M059J (cell line): ENCODE measurements at regions not wholly inside any gene's neighbourhood (a gene's known extent, or its start where the extent isn't known, plus 50 kb on each side); places are given as distances from the start of the nearest gene placed in this dataset.

Source experiments
- DNase-seq: peaks from one replicate; pipeline ENCODE4 v3.0.0-alpha.2; 2012; ENCODE audit warnings: low read depth

- no peak for DNase-seq
Measured at GRCh38 chr5:104785097-104785496, 1222.5 kb upstream of the NUDT12 start.

GRCh38 chr5:104774372-104774771 is 1211.8 kb upstream of the NUDT12 start:
- DNase-seq, result no peak

- no peak for DNase-seq
Measured at GRCh38 chr5:104764197-104764596, 1201.6 kb upstream of the NUDT12 start.

GRCh38 chr5:104763216-104763615 is 1200.6 kb upstream of the NUDT12 start:
- DNase-seq, result no peak

GRCh38 chr5:104757915-104758314 is 1195.3 kb upstream of the NUDT12 start:
- DNase-seq, result no peak

GRCh38 chr5:104755806-104756205 is 1193.2 kb upstream of the NUDT12 start:
- DNase-seq, result no peak

GRCh38 chr5:104754311-104754995 is 1191.9 kb upstream of the NUDT12 start:
- no peak for DNase-seq

- no peak for DNase-seq
Measured at GRCh38 chr5:104751969-104752368, 1189.4 kb upstream of the NUDT12 start.

GRCh38 chr5:104739905-104740304 is 1177.3 kb upstream of the NUDT12 start:
- no peak for DNase-seq

- no peak for DNase-seq
Measured at GRCh38 chr5:104739503-104739902, 1176.9 kb upstream of the NUDT12 start.

GRCh38 chr5:104736073-104736472 is 1173.5 kb upstream of the NUDT12 start:
- no peak for DNase-seq

GRCh38 chr5:104734046-104734445 is 1171.5 kb upstream of the NUDT12 start:
- no peak for DNase-seq

GRCh38 chr5:104733063-104733669 is 1170.6 kb upstream of the NUDT12 start:
- peak; percentile 16 for DNase-seq

GRCh38 chr5:104731331-104731730 is 1168.7 kb upstream of the NUDT12 start:
- peak; percentile 0 for DNase-seq

GRCh38 chr5:104708027-104708426 is 1145.4 kb upstream of the NUDT12 start:
- DNase-seq, result no peak

GRCh38 chr5:104706600-104706999 is 1144.0 kb upstream of the NUDT12 start:
- peak; percentile 34 for DNase-seq

- DNase-seq, result peak; percentile 50
Measured at GRCh38 chr5:104702212-104702611, 1139.6 kb upstream of the NUDT12 start.

GRCh38 chr5:104699438-104699837 is 1136.8 kb upstream of the NUDT12 start:
- no peak for DNase-seq

GRCh38 chr5:104661256-104661655 is 1098.7 kb upstream of the NUDT12 start:
- DNase-seq, result no peak

GRCh38 chr5:104659497-104659896 is 1096.9 kb upstream of the NUDT12 start:
- no peak for DNase-seq

- peak; percentile 45 for DNase-seq
Measured at GRCh38 chr5:104652271-104652861, 1089.8 kb upstream of the NUDT12 start.

GRCh38 chr5:104650313-104651055 is 1087.9 kb upstream of the NUDT12 start:
- DNase-seq, result no peak

- DNase-seq, result no peak
Measured at GRCh38 chr5:104646416-104646815, 1083.8 kb upstream of the NUDT12 start.
